NCI-H510A treated with DMSO at 0.1 percent for 48 hours (cell line): ENCODE measurements at regions not wholly inside any gene's neighbourhood (a gene's known extent, or its start where the extent isn't known, plus 50 kb on each side); places are given as distances from the start of the nearest gene placed in this dataset.
"Not testable (repeated sequence)": the region's sequence is repeated elsewhere in the genome, so short reads cannot be mapped to it uniquely, and the experiment has no call there.

Experiments used
- DNase-seq: peaks from one replicate; lab custom pipeline; 2025; lab: John Stamatoyannopoulos, UW

GRCh38 chr7:32816409-32816948 is 75.1 kb downstream of the KBTBD2 start:
- DNase-seq, result not testable (repeated sequence)

GRCh38 chr7:32814779-32815178 is 76.8 kb downstream of the KBTBD2 start:
- DNase-seq, result not testable (repeated sequence)

- no peak for DNase-seq
Observed at GRCh38 chr7:32809871-32810270, 81.7 kb downstream of the KBTBD2 start.

GRCh38 chr7:32809347-32809746 is 82.2 kb downstream of the KBTBD2 start:
- no peak for DNase-seq

GRCh38 chr7:32803406-32804141 is 88.0 kb downstream of the KBTBD2 start:
- no peak for DNase-seq

- no peak for DNase-seq
Observed at GRCh38 chr7:32802305-32802910, 89.2 kb downstream of the KBTBD2 start.

GRCh38 chr7:32793053-32793452 is 98.5 kb downstream of the KBTBD2 start:
- not testable (repeated sequence) for DNase-seq

GRCh38 chr7:32790766-32791430 is 100.7 kb downstream of the KBTBD2 start:
- peak; percentile 7 for DNase-seq

GRCh38 chr7:32789266-32789665 is 102.3 kb downstream of the KBTBD2 start:
- not testable (repeated sequence) for DNase-seq

GRCh38 chr7:32788174-32788573 is 103.4 kb downstream of the KBTBD2 start:
- not testable (repeated sequence) for DNase-seq

GRCh38 chr7:32785365-32785944 is 106.1 kb downstream of the KBTBD2 start:
- peak; percentile 1 for DNase-seq

GRCh38 chr7:32779895-32780294 is 111.7 kb downstream of the KBTBD2 start:
- not testable (repeated sequence) for DNase-seq

GRCh38 chr7:32779167-32779566 is 112.4 kb downstream of the KBTBD2 start:
- no peak for DNase-seq

GRCh38 chr7:32777041-32777666 is 114.4 kb downstream of the KBTBD2 start:
- DNase-seq, result not testable (repeated sequence)

GRCh38 chr7:32776318-32776717 is 115.2 kb downstream of the KBTBD2 start:
- not testable (repeated sequence) for DNase-seq

- not testable (repeated sequence) for DNase-seq
Observed at GRCh38 chr7:32775809-32776208, 115.8 kb downstream of the KBTBD2 start.

GRCh38 chr7:32774541-32774951 is 117.0 kb downstream of the KBTBD2 start:
- no peak for DNase-seq

GRCh38 chr7:32768866-32769510 is 122.6 kb downstream of the KBTBD2 start:
- not testable (repeated sequence) for DNase-seq

GRCh38 chr7:32768338-32768737 is 123.2 kb downstream of the KBTBD2 start:
- not testable (repeated sequence) for DNase-seq

GRCh38 chr7:32765649-32766251 is 125.8 kb downstream of the KBTBD2 start:
- peak; percentile 36 for DNase-seq

GRCh38 chr7:32765185-32765584 is 126.4 kb downstream of the KBTBD2 start:
- DNase-seq, result no peak
